ENCODE measurements at regions not wholly inside any gene's neighbourhood (a gene's known extent, or its start where the extent isn't known, plus 50 kb on each side); places are given as distances from the start of the nearest gene placed in this dataset.

- no peak for DNase-seq (ENCODE audit: low spot score)
These were observed 81.5 kb upstream of the TMEM260 start for GRCh38 chr14:56498112-56498511.

GRCh38 chr14:56501909-56502530 lies 77.6 kb upstream of the TMEM260 start:
- DNase-seq (ENCODE audit: low spot score): no peak

- no peak for DNase-seq (ENCODE audit: low spot score)
These were observed 74.2 kb upstream of the TMEM260 start for GRCh38 chr14:56505361-56505760.

GRCh38 chr14:56512521-56512920 lies 67.1 kb upstream of the TMEM260 start:
- no peak for DNase-seq (ENCODE audit: low spot score)

GRCh38 chr14:56514663-56515371 lies 64.8 kb upstream of the TMEM260 start:
- DNase-seq (ENCODE audit: low spot score): peak; percentile 22

- no peak for DNase-seq (ENCODE audit: low spot score)
These were observed 63.9 kb upstream of the TMEM260 start for GRCh38 chr14:56515739-56516138.

- no peak for DNase-seq (ENCODE audit: low spot score)
These were observed 57.2 kb upstream of the TMEM260 start for GRCh38 chr14:56522403-56522802.

GRCh38 chr14:56524971-56525677 lies 54.5 kb upstream of the TMEM260 start:
- no peak for DNase-seq (ENCODE audit: low spot score)

- no peak for DNase-seq (ENCODE audit: low spot score)
These were observed 50.7 kb upstream of the TMEM260 start for GRCh38 chr14:56528927-56529326.

Measured in SK-N-DZ (cell line).